OCI-LY3 (cell line): ENCODE measurements at regions not wholly inside any gene's neighbourhood (a gene's known extent, or its start where the extent isn't known, plus 50 kb on each side); places are given as distances from the start of the nearest gene placed in this dataset.

Source experiments
- H2AFZ ChIP-seq: fragments of 200-600, 300-600 bp; shearing (Covaris generic); 2 replicates; pipeline ENCODE4 v1.6.0; 2014; ENCODE audit warnings: antibody characterized with exemption, low read depth, low read length
- H3K27ac ChIP-seq: fragments of 200-600, 300-600 bp; sonication (generic); 2 replicates; pipeline ENCODE4 v1.5.1; 2014; ENCODE audit warnings: mild to moderate bottlenecking, low read length, moderate library complexity, mixed read lengths
- H3K27me3 ChIP-seq: fragments of 200-600, 300-600 bp; sonication (generic); 2 replicates; pipeline ENCODE4 v1.6.1; 2014; ENCODE audit warnings: low read depth, low read length, mixed read lengths
- H3K36me3 ChIP-seq: fragments of 200-600, 300-600 bp; sonication (generic); replicated peaks from 2 replicates; pipeline ENCODE3; 2014; ENCODE audit warnings: low read depth, low read length, mixed read lengths
- H3K4me1 ChIP-seq: fragments of 300-600, 200-600 bp; sonication (generic); 2 replicates; pipeline ENCODE4 v1.6.1; 2014; ENCODE audit warnings: low read length, mixed read lengths
- H3K4me2 ChIP-seq: fragments of 200-600, 300-600 bp; sonication (generic); 2 replicates; pipeline ENCODE4 v1.6.1; 2014; ENCODE audit warnings: low read length, mixed read lengths
- H3K4me3 ChIP-seq: fragments of 300-600, 200-600 bp; sonication (generic); 2 replicates; pipeline ENCODE4 v1.5.1; 2014; ENCODE audit warnings: antibody characterized with exemption, mild to moderate bottlenecking, low read length, moderate library complexity
- H3K79me2 ChIP-seq: fragments of 300-600, 200-600 bp; shearing (Covaris generic); 2 replicates; pipeline ENCODE4 v1.6.1; 2014; ENCODE audit warnings: mild to moderate bottlenecking, low read length, mixed read lengths
- H3K9ac ChIP-seq: fragments of 300-600, 200-600 bp; shearing (Covaris generic); 2 replicates; pipeline ENCODE4 v1.6.0; 2014; ENCODE audit warnings: mild to moderate bottlenecking, low read length, moderate library complexity
- H3K9me3 ChIP-seq: fragments of 200-600, 300-600 bp; shearing (Covaris generic); 2 replicates; pipeline ENCODE4 v1.6.1; 2014; ENCODE audit warnings: low read length, mixed read lengths; ENCODE audit not compliant: insufficient read depth
- H4K20me1 ChIP-seq: fragments of 200-600, 300-600 bp; sonication (generic); 2 replicates; pipeline ENCODE4 v1.6.1; 2016; ENCODE audit warnings: low read length, mixed read lengths; ENCODE audit not compliant: insufficient read depth
- EZH2phosphoT487 ChIP-seq: fragments of 200-600 bp; shearing (Covaris generic); IDR thresholded peaks from 2 replicates; pipeline ENCODE4 v1.6.1; 2018; ENCODE audit warnings: antibody characterized with exemption, mixed run types, low read depth
- TF ChIP-seq, protein P1 (sequence below): fragments of 200-600, 300-600 bp; sonication (generic); IDR thresholded peaks from 2 replicates; pipeline ENCODE4 v1.5.1; 2014; ENCODE audit warnings: antibody characterized with exemption, low read length, low read depth

DNA sequence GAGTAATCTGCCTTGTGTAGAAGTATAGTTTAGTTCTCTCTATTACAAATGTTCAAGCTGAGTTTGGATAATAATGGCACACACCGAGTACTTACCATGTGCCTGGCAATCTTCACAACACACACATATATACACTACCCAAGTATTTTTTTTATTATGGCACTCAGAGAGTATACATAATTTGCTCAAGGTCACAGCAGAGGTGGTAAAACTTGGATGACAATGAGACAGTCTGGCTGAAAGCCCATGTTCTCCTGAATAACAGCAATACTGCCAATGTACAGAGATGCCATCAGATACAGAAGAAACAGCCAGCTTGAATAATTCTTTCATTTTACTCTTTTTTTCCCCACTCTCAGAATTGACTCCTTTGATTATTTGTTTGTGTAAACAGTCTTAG, 460.0 kb downstream of the CNTN6 start:
- Histone ChIP-seq H3K9ac (no peak overlapping the region), H3K36me3 (no peaks in the 10 kb centered on the region), H4K20me1 (no peaks in the 10 kb centered on the region), H3K4me2 (no peak overlapping the region), H3K4me3 (no peak overlapping the region), H3K27me3 (no peaks in the 10 kb centered on the region), H3K4me1 (peaks cover 9% of the 10 kb centered on the region), H3K9me3 (no peaks in the 10 kb centered on the region), H3K79me2 (no peaks in the 10 kb centered on the region), H3K27ac (no peak overlapping the region), H2AFZ (no peak overlapping the region)
- TF ChIP-seq EZH2phosphoT487, result no peak
- TF ChIP-seq, protein P1, sequence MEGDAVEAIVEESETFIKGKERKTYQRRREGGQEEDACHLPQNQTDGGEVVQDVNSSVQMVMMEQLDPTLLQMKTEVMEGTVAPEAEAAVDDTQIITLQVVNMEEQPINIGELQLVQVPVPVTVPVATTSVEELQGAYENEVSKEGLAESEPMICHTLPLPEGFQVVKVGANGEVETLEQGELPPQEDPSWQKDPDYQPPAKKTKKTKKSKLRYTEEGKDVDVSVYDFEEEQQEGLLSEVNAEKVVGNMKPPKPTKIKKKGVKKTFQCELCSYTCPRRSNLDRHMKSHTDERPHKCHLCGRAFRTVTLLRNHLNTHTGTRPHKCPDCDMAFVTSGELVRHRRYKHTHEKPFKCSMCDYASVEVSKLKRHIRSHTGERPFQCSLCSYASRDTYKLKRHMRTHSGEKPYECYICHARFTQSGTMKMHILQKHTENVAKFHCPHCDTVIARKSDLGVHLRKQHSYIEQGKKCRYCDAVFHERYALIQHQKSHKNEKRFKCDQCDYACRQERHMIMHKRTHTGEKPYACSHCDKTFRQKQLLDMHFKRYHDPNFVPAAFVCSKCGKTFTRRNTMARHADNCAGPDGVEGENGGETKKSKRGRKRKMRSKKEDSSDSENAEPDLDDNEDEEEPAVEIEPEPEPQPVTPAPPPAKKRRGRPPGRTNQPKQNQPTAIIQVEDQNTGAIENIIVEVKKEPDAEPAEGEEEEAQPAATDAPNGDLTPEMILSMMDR, result no peak

DNA sequence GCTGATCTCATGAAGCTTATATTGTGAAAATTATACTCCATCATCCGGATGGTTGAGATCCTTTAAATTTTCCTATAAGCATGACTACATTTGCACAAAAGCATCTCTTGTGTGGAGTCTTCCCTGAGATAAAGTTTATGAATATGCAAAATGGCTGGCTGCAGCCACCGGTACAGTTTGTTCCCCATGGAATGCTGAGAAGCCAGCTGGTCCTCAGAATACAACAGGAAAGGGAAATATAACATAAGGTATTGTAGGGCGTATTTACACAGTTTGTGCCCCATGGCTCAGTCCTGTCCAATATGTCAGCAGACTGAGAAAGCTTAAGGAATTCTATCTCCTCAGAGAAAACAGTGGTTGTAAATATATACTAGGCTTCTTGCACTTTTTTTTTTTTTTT, 468.6 kb downstream of the CNTN6 start:
- Histone ChIP-seq H2AFZ (no peak overlapping the region), H3K79me2 (no peaks in the 10 kb centered on the region), H3K27ac (no peak overlapping the region), H3K36me3 (no peaks in the 10 kb centered on the region), H3K4me1 (no peaks in the 10 kb centered on the region), H3K4me2 (no peak overlapping the region), H4K20me1 (no peaks in the 10 kb centered on the region), H3K4me3 (no peak overlapping the region), H3K9ac (no peak overlapping the region), H3K27me3 (no peaks in the 10 kb centered on the region), H3K9me3 (0 out of 2 replicates have a peak, but pooled peaks cover 3% of the 10 kb centered on the region)
- TF ChIP-seq, protein P1, result no peak
- no peak for TF ChIP-seq EZH2phosphoT487

DNA sequence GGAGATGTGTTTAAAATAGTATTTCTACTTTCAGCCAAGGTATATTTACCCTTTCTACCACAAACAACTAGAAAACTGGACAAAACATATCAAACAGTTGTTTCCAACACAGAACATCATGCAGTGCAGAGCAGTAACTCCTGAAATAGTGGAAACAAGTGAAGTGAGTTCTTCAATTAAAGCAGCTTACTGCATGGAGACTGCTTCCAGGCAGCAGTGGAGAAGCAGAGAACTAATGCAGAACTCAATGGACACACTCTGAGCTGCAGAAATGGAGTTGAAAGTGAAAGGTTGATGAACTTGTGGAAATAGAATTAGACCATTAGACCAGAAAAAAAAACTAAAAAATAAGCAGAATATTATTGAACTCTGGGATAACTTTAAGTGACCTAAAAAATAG, 478.9 kb downstream of the CNTN6 start:
- Histone ChIP-seq H2AFZ (no peak overlapping the region), H3K9ac (no peak overlapping the region), H3K4me3 (no peak overlapping the region), H4K20me1 (no peaks in the 10 kb centered on the region), H3K27ac (no peak overlapping the region), H3K36me3 (no peaks in the 10 kb centered on the region), H3K79me2 (no peaks in the 10 kb centered on the region), H3K27me3 (no peaks in the 10 kb centered on the region), H3K4me2 (no peak overlapping the region), H3K9me3 (no peaks in the 10 kb centered on the region), H3K4me1 (no peaks in the 10 kb centered on the region)
- TF ChIP-seq, protein P1, result no peak
- no peak for TF ChIP-seq EZH2phosphoT487

GRCh38 chr3:1576047-1576446, 483.2 kb downstream of the CNTN6 start:
- TF ChIP-seq, protein P1, result no peak
- no peak for TF ChIP-seq EZH2phosphoT487
- no peak overlapping the region for H2AFZ ChIP-seq
- H3K79me2 ChIP-seq, result no peaks in the 10 kb centered on the region
- H3K4me2 ChIP-seq, result no peak overlapping the region
- H3K27ac ChIP-seq, result no peak overlapping the region
- H3K36me3 ChIP-seq, result no peaks in the 10 kb centered on the region
- no peak overlapping the region for H3K9ac ChIP-seq
- H3K4me3 ChIP-seq, result no peak overlapping the region
- H3K4me1 ChIP-seq, result no peaks in the 10 kb centered on the region
- H3K27me3 ChIP-seq, result no peaks in the 10 kb centered on the region
- H3K9me3 ChIP-seq, result no peaks in the 10 kb centered on the region
- no peaks in the 10 kb centered on the region for H4K20me1 ChIP-seq
